ENCODE measurements at regions not wholly inside any gene's neighbourhood (a gene's known extent, or its start where the extent isn't known, plus 50 kb on each side); places are given as distances from the start of the nearest gene placed in this dataset.
A peak's percentile ranks its signal among the peaks of the same experiment; 100 is the strongest.

DNA sequence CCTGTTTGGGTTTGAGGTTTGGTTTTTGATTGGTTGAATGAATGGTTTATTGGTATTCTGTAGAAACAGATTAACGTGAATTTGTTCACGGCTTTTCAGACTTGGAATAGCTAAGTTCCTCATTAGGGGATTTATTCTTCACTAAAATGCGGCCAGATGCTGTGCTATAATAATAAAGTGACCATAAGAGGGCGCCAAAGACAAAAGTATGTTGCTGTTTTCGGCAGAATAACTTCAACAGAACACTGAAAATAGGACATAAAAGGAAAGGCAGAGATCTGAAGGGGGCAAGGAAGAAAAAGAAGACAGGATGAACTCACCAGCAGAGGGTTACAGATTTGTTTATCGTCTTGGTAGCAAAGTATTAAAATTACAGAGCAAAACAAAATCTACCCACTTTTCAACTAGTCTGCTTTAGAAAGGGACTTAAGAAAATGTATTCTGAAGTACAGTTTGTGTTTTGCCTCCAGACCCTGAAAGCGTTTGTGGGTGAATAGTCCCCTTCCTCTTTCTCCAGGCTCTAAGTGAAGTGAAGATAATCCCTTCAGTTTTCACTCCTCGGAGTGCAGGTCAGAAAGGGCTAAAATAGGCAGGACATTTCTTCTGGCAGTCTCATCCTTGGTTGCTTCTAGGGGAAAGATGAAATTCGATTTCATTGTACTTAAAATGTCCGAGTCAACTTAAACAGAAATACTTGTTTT, 147.6 kb downstream of the IL20RB start:
- TF ChIP-seq SMC3 (IDR thresholded peaks at IDR 0.05) (peak; percentile 56), RAD21 (conservative IDR thresholded peaks at IDR 0.05 in 1 of 2, IDR thresholded peaks at IDR 0.05 in 1 of 2) (peak; percentile 67 to 72), NPAS2 (CRISPR knock-in tag; IDR thresholded peaks at IDR 0.05; ENCODE audit: borderline replicate concordance) (no peak)
- TF ChIP-seq, protein P1, sequence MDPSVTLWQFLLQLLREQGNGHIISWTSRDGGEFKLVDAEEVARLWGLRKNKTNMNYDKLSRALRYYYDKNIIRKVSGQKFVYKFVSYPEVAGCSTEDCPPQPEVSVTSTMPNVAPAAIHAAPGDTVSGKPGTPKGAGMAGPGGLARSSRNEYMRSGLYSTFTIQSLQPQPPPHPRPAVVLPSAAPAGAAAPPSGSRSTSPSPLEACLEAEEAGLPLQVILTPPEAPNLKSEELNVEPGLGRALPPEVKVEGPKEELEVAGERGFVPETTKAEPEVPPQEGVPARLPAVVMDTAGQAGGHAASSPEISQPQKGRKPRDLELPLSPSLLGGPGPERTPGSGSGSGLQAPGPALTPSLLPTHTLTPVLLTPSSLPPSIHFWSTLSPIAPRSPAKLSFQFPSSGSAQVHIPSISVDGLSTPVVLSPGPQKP (IDR thresholded peaks at IDR 0.05; ENCODE audit: low read depth, low read length), result no peak
- TF ChIP-seq, protein P2, sequence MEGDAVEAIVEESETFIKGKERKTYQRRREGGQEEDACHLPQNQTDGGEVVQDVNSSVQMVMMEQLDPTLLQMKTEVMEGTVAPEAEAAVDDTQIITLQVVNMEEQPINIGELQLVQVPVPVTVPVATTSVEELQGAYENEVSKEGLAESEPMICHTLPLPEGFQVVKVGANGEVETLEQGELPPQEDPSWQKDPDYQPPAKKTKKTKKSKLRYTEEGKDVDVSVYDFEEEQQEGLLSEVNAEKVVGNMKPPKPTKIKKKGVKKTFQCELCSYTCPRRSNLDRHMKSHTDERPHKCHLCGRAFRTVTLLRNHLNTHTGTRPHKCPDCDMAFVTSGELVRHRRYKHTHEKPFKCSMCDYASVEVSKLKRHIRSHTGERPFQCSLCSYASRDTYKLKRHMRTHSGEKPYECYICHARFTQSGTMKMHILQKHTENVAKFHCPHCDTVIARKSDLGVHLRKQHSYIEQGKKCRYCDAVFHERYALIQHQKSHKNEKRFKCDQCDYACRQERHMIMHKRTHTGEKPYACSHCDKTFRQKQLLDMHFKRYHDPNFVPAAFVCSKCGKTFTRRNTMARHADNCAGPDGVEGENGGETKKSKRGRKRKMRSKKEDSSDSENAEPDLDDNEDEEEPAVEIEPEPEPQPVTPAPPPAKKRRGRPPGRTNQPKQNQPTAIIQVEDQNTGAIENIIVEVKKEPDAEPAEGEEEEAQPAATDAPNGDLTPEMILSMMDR (IDR thresholded peaks at IDR 0.05), result peak; percentile 70
- TF ChIP-seq, protein P3, sequence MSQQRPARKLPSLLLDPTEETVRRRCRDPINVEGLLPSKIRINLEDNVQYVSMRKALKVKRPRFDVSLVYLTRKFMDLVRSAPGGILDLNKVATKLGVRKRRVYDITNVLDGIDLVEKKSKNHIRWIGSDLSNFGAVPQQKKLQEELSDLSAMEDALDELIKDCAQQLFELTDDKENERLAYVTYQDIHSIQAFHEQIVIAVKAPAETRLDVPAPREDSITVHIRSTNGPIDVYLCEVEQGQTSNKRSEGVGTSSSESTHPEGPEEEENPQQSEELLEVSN (IDR thresholded peaks at IDR 0.05; ENCODE audit: borderline replicate concordance, low read depth), result no peak
- peak; percentile 72 to 88; a peak in 4 of 6 replicates for ATAC-seq
- FAIRE-seq, result no peak
- Histone ChIP-seq H3K4me3 (no peak overlapping the region), H3K4me2 (no peak overlapping the region), H3K27ac (no peak overlapping the region), H3K9me3 (no peaks in the 10 kb centered on the region), H3K4me1 (no peaks in the 10 kb centered on the region)
- POLR2A ChIA-PET, result interaction anchor here (0.6 kb wide), 1 partner anchor 378 kb away, joined by 4 read pairs; no protein-coding TSS in a partner anchor
- CTCF ChIA-PET, result interaction anchor here (0.6 to 2.9 kb wide), 15 partner anchors 9 to 948 kb away, joined by 3 to 19 read pairs (median 4); no protein-coding TSS in a partner anchor
- WGBS (ENCODE audit: missing lambda C conversion rate), result 1% methylated on average over 10 of the region's 10 CpGs
- DNase-seq (ENCODE audit: low read depth in 1 of 2, low spot score in 1 of 2), result peak; percentile 29 to 43

DNA sequence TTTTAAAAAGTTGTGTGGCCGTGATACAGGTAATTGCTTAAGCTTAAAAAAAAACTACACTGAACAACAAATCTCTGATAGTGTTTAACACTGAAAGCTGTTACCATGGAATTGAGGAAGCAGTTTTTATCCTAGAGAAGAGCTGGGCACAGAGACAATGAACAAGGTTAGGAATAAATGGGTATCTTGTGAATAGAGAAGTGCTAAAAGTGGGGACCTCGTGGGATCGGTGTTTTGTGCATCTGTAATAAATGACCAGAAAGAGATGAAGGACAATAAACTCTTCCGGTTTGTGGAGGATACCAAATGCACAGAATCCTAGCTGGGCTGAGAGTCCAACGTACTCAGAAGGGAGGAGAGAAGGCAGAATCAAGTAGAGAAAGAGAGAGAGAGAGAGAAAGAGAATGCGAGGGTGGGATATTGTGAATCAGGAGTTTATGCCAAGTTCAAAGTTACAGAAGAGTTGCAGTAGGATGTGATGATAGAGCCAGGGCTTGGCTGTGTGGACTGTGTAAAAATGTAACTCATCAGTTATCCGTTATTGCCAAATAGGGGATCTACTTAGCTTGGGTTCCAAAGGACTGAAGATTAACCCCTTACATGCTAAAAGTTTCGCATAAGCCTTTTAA, 148.9 kb downstream of the IL20RB start:
- Histone ChIP-seq H3K4me1 (no peaks in the 10 kb centered on the region), H3K4me2 (no peak overlapping the region), H3K9me3 (no peaks in the 10 kb centered on the region), H3K4me3 (no peak overlapping the region), H3K27ac (no peak overlapping the region)
- WGBS (ENCODE audit: missing lambda C conversion rate), result 12% methylated on average over 8 of the region's 8 CpGs
- no peak for TF ChIP-seq BHLHE40 (IDR thresholded peaks at IDR 0.05; ENCODE audit: low read depth, low read length)
- TF ChIP-seq, protein P2 (IDR thresholded peaks at IDR 0.05), result no peak
- TF ChIP-seq, protein P4, sequence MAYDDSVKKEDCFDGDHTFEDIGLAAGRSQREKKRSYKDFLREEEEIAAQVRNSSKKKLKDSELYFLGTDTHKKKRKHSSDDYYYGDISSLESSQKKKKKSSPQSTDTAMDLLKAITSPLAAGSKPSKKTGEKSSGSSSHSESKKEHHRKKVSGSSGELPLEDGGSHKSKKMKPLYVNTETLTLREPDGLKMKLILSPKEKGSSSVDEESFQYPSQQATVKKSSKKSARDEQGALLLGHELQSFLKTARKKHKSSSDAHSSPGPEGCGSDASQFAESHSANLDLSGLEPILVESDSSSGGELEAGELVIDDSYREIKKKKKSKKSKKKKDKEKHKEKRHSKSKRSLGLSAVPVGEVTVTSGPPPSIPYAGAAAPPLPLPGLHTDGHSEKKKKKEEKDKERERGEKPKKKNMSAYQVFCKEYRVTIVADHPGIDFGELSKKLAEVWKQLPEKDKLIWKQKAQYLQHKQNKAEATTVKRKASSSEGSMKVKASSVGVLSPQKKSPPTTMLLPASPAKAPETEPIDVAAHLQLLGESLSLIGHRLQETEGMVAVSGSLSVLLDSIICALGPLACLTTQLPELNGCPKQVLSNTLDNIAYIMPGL (CRISPR knock-in tag; IDR thresholded peaks at IDR 0.05; ENCODE audit: borderline replicate concordance), result no peak
- TF ChIP-seq, protein P5, sequence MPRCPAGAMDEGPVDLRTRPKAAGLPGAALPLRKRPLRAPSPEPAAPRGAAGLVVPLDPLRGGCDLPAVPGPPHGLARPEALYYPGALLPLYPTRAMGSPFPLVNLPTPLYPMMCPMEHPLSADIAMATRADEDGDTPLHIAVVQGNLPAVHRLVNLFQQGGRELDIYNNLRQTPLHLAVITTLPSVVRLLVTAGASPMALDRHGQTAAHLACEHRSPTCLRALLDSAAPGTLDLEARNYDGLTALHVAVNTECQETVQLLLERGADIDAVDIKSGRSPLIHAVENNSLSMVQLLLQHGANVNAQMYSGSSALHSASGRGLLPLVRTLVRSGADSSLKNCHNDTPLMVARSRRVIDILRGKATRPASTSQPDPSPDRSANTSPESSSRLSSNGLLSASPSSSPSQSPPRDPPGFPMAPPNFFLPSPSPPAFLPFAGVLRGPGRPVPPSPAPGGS (IDR thresholded peaks at IDR 0.05), result no peak
- TF ChIP-seq HEYL (CRISPR knock-in tag; IDR thresholded peaks at IDR 0.05), result no peak
- no peak for TF ChIP-seq RARB (CRISPR knock-in tag; IDR thresholded peaks at IDR 0.05)
- TF ChIP-seq, protein P6, sequence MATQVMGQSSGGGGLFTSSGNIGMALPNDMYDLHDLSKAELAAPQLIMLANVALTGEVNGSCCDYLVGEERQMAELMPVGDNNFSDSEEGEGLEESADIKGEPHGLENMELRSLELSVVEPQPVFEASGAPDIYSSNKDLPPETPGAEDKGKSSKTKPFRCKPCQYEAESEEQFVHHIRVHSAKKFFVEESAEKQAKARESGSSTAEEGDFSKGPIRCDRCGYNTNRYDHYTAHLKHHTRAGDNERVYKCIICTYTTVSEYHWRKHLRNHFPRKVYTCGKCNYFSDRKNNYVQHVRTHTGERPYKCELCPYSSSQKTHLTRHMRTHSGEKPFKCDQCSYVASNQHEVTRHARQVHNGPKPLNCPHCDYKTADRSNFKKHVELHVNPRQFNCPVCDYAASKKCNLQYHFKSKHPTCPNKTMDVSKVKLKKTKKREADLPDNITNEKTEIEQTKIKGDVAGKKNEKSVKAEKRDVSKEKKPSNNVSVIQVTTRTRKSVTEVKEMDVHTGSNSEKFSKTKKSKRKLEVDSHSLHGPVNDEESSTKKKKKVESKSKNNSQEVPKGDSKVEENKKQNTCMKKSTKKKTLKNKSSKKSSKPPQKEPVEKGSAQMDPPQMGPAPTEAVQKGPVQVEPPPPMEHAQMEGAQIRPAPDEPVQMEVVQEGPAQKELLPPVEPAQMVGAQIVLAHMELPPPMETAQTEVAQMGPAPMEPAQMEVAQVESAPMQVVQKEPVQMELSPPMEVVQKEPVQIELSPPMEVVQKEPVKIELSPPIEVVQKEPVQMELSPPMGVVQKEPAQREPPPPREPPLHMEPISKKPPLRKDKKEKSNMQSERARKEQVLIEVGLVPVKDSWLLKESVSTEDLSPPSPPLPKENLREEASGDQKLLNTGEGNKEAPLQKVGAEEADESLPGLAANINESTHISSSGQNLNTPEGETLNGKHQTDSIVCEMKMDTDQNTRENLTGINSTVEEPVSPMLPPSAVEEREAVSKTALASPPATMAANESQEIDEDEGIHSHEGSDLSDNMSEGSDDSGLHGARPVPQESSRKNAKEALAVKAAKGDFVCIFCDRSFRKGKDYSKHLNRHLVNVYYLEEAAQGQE (IDR thresholded peaks at IDR 0.05), result no peak
- TF ChIP-seq HOXA7 (CRISPR knock-in tag; IDR thresholded peaks at IDR 0.05), result no peak
- no peak for TF ChIP-seq FOXS1 (CRISPR knock-in tag; IDR thresholded peaks at IDR 0.05)
- TF ChIP-seq NPAS2 (CRISPR knock-in tag; IDR thresholded peaks at IDR 0.05; ENCODE audit: borderline replicate concordance), result no peak
- DNase-seq (ENCODE audit: low read depth in 1 of 2, low spot score in 1 of 2), result no peak
- ChIA-PET POLR2A (no interaction called here), CTCF (interaction anchor here (0.6 to 2.9 kb wide), 7 partner anchors 24 to 945 kb away, joined by 3 to 19 read pairs (median 6); no protein-coding TSS in a partner anchor)
- FAIRE-seq, result no peak
- no peak for ATAC-seq

Measured in A549 (cell line).